H1 (cell line): ENCODE measurements at regions not wholly inside any gene's neighbourhood (a gene's known extent, or its start where the extent isn't known, plus 50 kb on each side); places are given as distances from the start of the nearest gene placed in this dataset.

ENCODE experiments used
- CTCF ChIA-PET: fragments of 300-600 bp; sonication (Branson Sonifier 250); formaldehyde crosslinking; loops from one replicate; lab custom pipeline; 2021; ENCODE audit not compliant: partially characterized antibody; lab: Charles Lee
- POLR2A ChIA-PET: fragments of 300-600 bp; sonication (Branson Sonifier 250); formaldehyde crosslinking; loops from one replicate; lab custom pipeline; 2021; ENCODE audit warnings: inconsistent platforms; ENCODE audit not compliant: partially characterized antibody; lab: Charles Lee
- DNase-seq, 2 experiments: peaks; one replicate each; pipeline versions ENCODE4 v3.0.0 to v3.0.0-alpha.2; 2010 to 2022; ENCODE audit warnings: low spot score in 2 of 2, low read depth in 1 of 2, mixed read lengths in 1 of 2
- FAIRE-seq: peaks from 2 replicates; lab custom pipeline; 2011; peaks lifted over from hg19 to GRCh38; lab: Jason Lieb, UNC
- H2AFZ ChIP-seq: 2 replicates; pipeline ENCODE4 v1.8.1; 2012; ENCODE audit warnings: low read length, inconsistent platforms
- H2AK5ac ChIP-seq: 2 replicates; pipeline ENCODE4 v1.6.1; 2013; ENCODE audit warnings: low read depth, low read length
- H2BK120ac ChIP-seq: replicated peaks from 2 replicates; pipeline ENCODE3; 2013; ENCODE audit warnings: low read depth, low read length, inconsistent platforms
- H2BK12ac ChIP-seq: 2 replicates; pipeline ENCODE4 v1.6.1; 2013; ENCODE audit warnings: low read depth, low read length
- H2BK15ac ChIP-seq: 2 replicates; pipeline ENCODE4 v1.6.1; 2013; ENCODE audit warnings: low read length
- H2BK20ac ChIP-seq: 2 replicates; pipeline ENCODE4 v1.6.1; 2013; ENCODE audit warnings: low read length
- H2BK5ac ChIP-seq: 2 replicates; pipeline ENCODE4 v1.6.1; 2013; ENCODE audit warnings: low read depth, low read length
- H3K14ac ChIP-seq: 2 replicates; pipeline ENCODE4 v1.6.1; 2013; ENCODE audit warnings: inconsistent platforms; ENCODE audit not compliant: insufficient read length
- H3K18ac ChIP-seq: 2 replicates; pipeline ENCODE4 v1.6.1; 2013; ENCODE audit warnings: low read length; ENCODE audit errors: extremely low read depth
- H3K23ac ChIP-seq: 2 replicates; pipeline ENCODE4 v1.6.1; 2013; ENCODE audit warnings: inconsistent platforms; ENCODE audit not compliant: insufficient read length
- H3K23me2 ChIP-seq: 2 replicates; pipeline ENCODE4 v1.6.1; 2013; ENCODE audit warnings: low read depth, low read length
- H3K27ac ChIP-seq: 2 replicates; pipeline ENCODE4 v1.6.1; 2011; ENCODE audit warnings: low read depth, low read length, inconsistent platforms
- H3K27me3 ChIP-seq, 4 experiments: replicated peaks in 1 of 4; 1 replicate in 1 of 4; 2 replicates in 3 of 4; pipeline versions ENCODE4 v1.6.1 to v1.8.1; 2011 to 2013; ENCODE audit warnings: low read length in 3 of 4, mild to moderate bottlenecking in 3 of 4, inconsistent platforms in 2 of 4, mixed read lengths in 2 of 4, moderate library complexity in 1 of 4; ENCODE audit not compliant: control insufficient read depth in 3 of 4, insufficient read depth in 3 of 4; ENCODE audit errors: extremely low read depth in 1 of 4
- H3K36me3 ChIP-seq, 4 experiments: 2 replicates each; pipeline versions ENCODE4 v1.6.1 to v1.8.1; 2011 to 2013; ENCODE audit warnings: mild to moderate bottlenecking in 4 of 4, low read length in 3 of 4, moderate library complexity in 2 of 4, control low read depth in 1 of 4, inconsistent platforms in 1 of 4; ENCODE audit not compliant: insufficient read depth in 4 of 4, control insufficient read depth in 2 of 4
- H3K4ac ChIP-seq: replicated peaks from 2 replicates; pipeline ENCODE3; 2013; ENCODE audit warnings: low read length, low read depth, mixed read lengths, inconsistent platforms; ENCODE audit not compliant: insufficient read length
- H3K4me1 ChIP-seq, 4 experiments: replicated peaks in 1 of 4; 1 replicate in 1 of 4; 2 replicates in 3 of 4; pipeline versions ENCODE4 v1.6.1 to v1.8.1; 2011 to 2013; ENCODE audit warnings: low read length in 3 of 4, inconsistent platforms in 2 of 4, mixed read lengths in 1 of 4; ENCODE audit not compliant: insufficient read depth in 4 of 4, control insufficient read depth in 3 of 4
- H3K4me2 ChIP-seq, 2 experiments: 2 replicates each; pipeline versions ENCODE4 v1.6.1 to v1.8.1; 2011 to 2013; ENCODE audit warnings: low read depth in 2 of 2, low read length in 2 of 2, control low read depth in 1 of 2, inconsistent platforms in 1 of 2, mild to moderate bottlenecking in 1 of 2; ENCODE audit not compliant: insufficient read depth in 1 of 2
- H3K4me3 ChIP-seq, 4 experiments: fragments of 200-600, 300-600 bp in 1 of 4; sonication (generic), shearing (Covaris generic), sonication (Bioruptor Twin) in 1 of 4; 2 replicates each; pipeline versions ENCODE4 v1.5.1 to v1.8.1; 2011 to 2016; ENCODE audit warnings: low read length in 4 of 4, low read depth in 3 of 4, control low read depth in 2 of 4, inconsistent platforms in 2 of 4, mild to moderate bottlenecking in 2 of 4, mixed read lengths in 1 of 4, moderate library complexity in 1 of 4; ENCODE audit not compliant: insufficient read depth in 2 of 4; ENCODE audit errors: extremely low read depth in 1 of 4
- H3K56ac ChIP-seq: replicated peaks from 2 replicates; pipeline ENCODE3; 2013; ENCODE audit warnings: low read depth, mild to moderate bottlenecking, mixed read lengths, low read length, inconsistent platforms; ENCODE audit not compliant: insufficient read length
- H3K79me1 ChIP-seq: 2 replicates; pipeline ENCODE4 v1.6.1; 2013; ENCODE audit warnings: low read depth, low read length, control low read depth
- H3K79me2 ChIP-seq, 2 experiments: 2 replicates each; pipeline versions ENCODE4 v1.6.1 to v1.8.1; 2012 to 2013; ENCODE audit warnings: low read length in 2 of 2, mild to moderate bottlenecking in 2 of 2, inconsistent platforms in 1 of 2; ENCODE audit not compliant: insufficient read depth in 2 of 2, control insufficient read depth in 1 of 2
- H3K9ac ChIP-seq, 4 experiments: replicated peaks in 1 of 4; 1 replicate in 1 of 4; 2 replicates in 3 of 4; pipeline versions ENCODE4 v1.6.1 to v1.8.1; 2011 to 2013; ENCODE audit warnings: low read depth in 3 of 4, low read length in 3 of 4, control low read depth in 2 of 4, mild to moderate bottlenecking in 2 of 4, moderate library complexity in 2 of 4, inconsistent platforms in 1 of 4; ENCODE audit errors: extremely low read depth in 1 of 4
- H3K9me3 ChIP-seq, 2 experiments: 2 replicates each; pipeline versions ENCODE4 v1.6.1 to v1.8.1; 2012 to 2013; ENCODE audit warnings: mild to moderate bottlenecking in 2 of 2, moderate library complexity in 2 of 2, control low read depth in 1 of 2, inconsistent platforms in 1 of 2, low read depth in 1 of 2, low read length in 1 of 2, mixed read lengths in 1 of 2; ENCODE audit not compliant: insufficient read depth in 2 of 2
- H4K20me1 ChIP-seq, 2 experiments: replicated peaks in 1 of 2; 2 replicates each; pipeline versions ENCODE3 to v1.8.1; 2011 to 2013; ENCODE audit warnings: inconsistent platforms in 2 of 2, low read length in 2 of 2, mild to moderate bottlenecking in 1 of 2; ENCODE audit not compliant: insufficient read depth in 2 of 2, control insufficient read depth in 1 of 2
- H4K5ac ChIP-seq: 2 replicates; pipeline ENCODE4 v1.6.1; 2013; ENCODE audit warnings: low read length, low read depth, mixed read lengths, inconsistent platforms; ENCODE audit not compliant: insufficient read length
- H4K8ac ChIP-seq: 2 replicates; pipeline ENCODE4 v1.8.0; 2013; ENCODE audit warnings: mild to moderate bottlenecking, moderate library complexity, low read length, inconsistent platforms; ENCODE audit not compliant: insufficient read depth; ENCODE audit errors: extremely low read depth
- H4K91ac ChIP-seq: replicated peaks from 2 replicates; pipeline ENCODE3; 2013; ENCODE audit warnings: low read length, mixed read lengths, inconsistent platforms; ENCODE audit not compliant: insufficient read length
- BCL11A ChIP-seq, 2 experiments: IDR thresholded peaks; one replicate each; pipeline ENCODE4 v1.6.1; 2011; ENCODE audit warnings: low read depth in 2 of 2, low read length in 2 of 2, mild to moderate bottlenecking in 2 of 2
- CBX5 ChIP-seq: fragments of 300-800, 300-1000 bp; sonication (generic); IDR thresholded peaks from 2 replicates; pipeline ENCODE4 v1.7.1; 2016; ENCODE audit warnings: antibody characterized with exemption, low read length, low read depth
- CHD1 ChIP-seq: IDR thresholded peaks from 2 replicates; pipeline ENCODE4 v1.6.1; 2012; ENCODE audit warnings: low read depth, low read length, improper control_type of control experiment
- HDAC2 ChIP-seq, 2 experiments: fragments of 300-600 bp in 1 of 2; sonication (generic) in 1 of 2; IDR thresholded peaks; 2 replicates each; pipeline ENCODE4 v1.6.1; 2011 to 2012; ENCODE audit warnings: low read depth in 2 of 2, low read length in 2 of 2, mild to moderate bottlenecking in 2 of 2, moderate library complexity in 2 of 2, borderline replicate concordance in 1 of 2, inconsistent platforms in 1 of 2
- JUN ChIP-seq: IDR thresholded peaks from 2 replicates; pipeline ENCODE4 v1.6.1; 2011; ENCODE audit warnings: low read depth, mild to moderate bottlenecking, improper control_type of control experiment, low read length
- KDM5A ChIP-seq: fragments of 200-600 bp; IDR thresholded peaks from 2 replicates; pipeline ENCODE4 v1.7.1; 2012; ENCODE audit warnings: mild to moderate bottlenecking, low read length, inconsistent platforms, mixed read lengths
- MAFK ChIP-seq: IDR thresholded peaks from 2 replicates; pipeline ENCODE4 v1.6.1; 2012; ENCODE audit warnings: low read depth, mild to moderate bottlenecking, improper control_type of control experiment, low read length
- PHF8 ChIP-seq: fragments of 200-600 bp; sonication (generic); conservative IDR thresholded peaks from 2 replicates; pipeline ENCODE4 v1.7.1; 2012; ENCODE audit warnings: low read depth, mild to moderate bottlenecking, inconsistent platforms, low read length, moderate library complexity
- SIX5 ChIP-seq: IDR thresholded peaks from 2 replicates; pipeline ENCODE4 v1.6.1; 2011; ENCODE audit warnings: mild to moderate bottlenecking, low read depth, low read length
- SP1 ChIP-seq: IDR thresholded peaks from 2 replicates; pipeline ENCODE4 v1.6.1; 2011; ENCODE audit warnings: low read depth, low read length
- SUZ12 ChIP-seq: fragments of 200-600 bp; sonication (generic); IDR thresholded peaks from 2 replicates; pipeline ENCODE4 v1.6.1; 2012; ENCODE audit warnings: mild to moderate bottlenecking, inconsistent platforms, low read length, moderate library complexity, mixed read lengths
- TBP ChIP-seq: IDR thresholded peaks from 2 replicates; pipeline ENCODE4 v1.6.1; 2011; ENCODE audit warnings: low read depth, low read length, improper control_type of control experiment
- ZNF274 ChIP-seq: IDR thresholded peaks from 2 replicates; pipeline ENCODE4 v1.7.0; 2012; ENCODE audit warnings: low read length, borderline replicate concordance; ENCODE audit errors: extremely low read depth
- WGBS, 2 experiments: shearing (Covaris generic) in 1 of 2; methylation state at CpG; one replicate each; pipeline versions ENCODE4 v1.1.6 to v1.1.7; 2013 to 2015; ENCODE audit warnings: low lambda C conversion rate in 2 of 2, mixed read lengths in 2 of 2, inconsistent platforms in 1 of 2, low coverage in 1 of 2, missing lambda C conversion rate in 1 of 2; ENCODE audit not compliant: insufficient replicate concordance in 2 of 2, insufficient coverage in 1 of 2, insufficient read length in 1 of 2; ENCODE audit errors: extremely low coverage in 1 of 2, missing lambda C conversion rate in 1 of 2; 5-methylcytosine and 5-hydroxymethylcytosine counted together
- TF ChIP-seq, protein P1 (sequence below): IDR thresholded peaks from 2 replicates; pipeline ENCODE4 v1.6.1; 2012; ENCODE audit warnings: low read length, inconsistent platforms

GRCh38 chr10:130257897-130258296 lies 121.7 kb downstream of the GLRX3 start:
- FAIRE-seq: no peak
- POLR2A ChIA-PET: no interaction called here
- H3K4me2 ChIP-seq: no peak overlapping the region
- no peak for TF ChIP-seq HDAC2 (IDR thresholded peaks at IDR 0.05; ENCODE audit: borderline replicate concordance in 1 of 2, low read depth in 2 of 2, low read length in 2 of 2)
- TF ChIP-seq CBX5: no peak
- no peak for TF ChIP-seq ZNF274
- TF ChIP-seq CHD1: no peak
- TF ChIP-seq JUN: no peak
- no peak for TF ChIP-seq BCL11A (IDR thresholded peaks at IDR 0.05; ENCODE audit: low read depth in 2 of 2, low read length in 2 of 2)
- no peak for TF ChIP-seq PHF8
- TF ChIP-seq SP1: no peak
- no peak for TF ChIP-seq SUZ12
- no peak for TF ChIP-seq MAFK
- TF ChIP-seq SIX5: no peak
- TF ChIP-seq, protein P1, sequence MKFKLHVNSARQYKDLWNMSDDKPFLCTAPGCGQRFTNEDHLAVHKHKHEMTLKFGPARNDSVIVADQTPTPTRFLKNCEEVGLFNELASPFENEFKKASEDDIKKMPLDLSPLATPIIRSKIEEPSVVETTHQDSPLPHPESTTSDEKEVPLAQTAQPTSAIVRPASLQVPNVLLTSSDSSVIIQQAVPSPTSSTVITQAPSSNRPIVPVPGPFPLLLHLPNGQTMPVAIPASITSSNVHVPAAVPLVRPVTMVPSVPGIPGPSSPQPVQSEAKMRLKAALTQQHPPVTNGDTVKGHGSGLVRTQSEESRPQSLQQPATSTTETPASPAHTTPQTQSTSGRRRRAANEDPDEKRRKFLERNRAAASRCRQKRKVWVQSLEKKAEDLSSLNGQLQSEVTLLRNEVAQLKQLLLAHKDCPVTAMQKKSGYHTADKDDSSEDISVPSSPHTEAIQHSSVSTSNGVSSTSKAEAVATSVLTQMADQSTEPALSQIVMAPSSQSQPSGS: no peak
- no peak for TF ChIP-seq TBP
- TF ChIP-seq KDM5A: no peak

More at GRCh38 chr10:130257897-130258296, 121.7 kb downstream of the GLRX3 start:
- Histone ChIP-seq H3K4me1 (no peaks in the 10 kb centered on the region), H3K79me1 (no peaks in the 10 kb centered on the region), H2BK5ac (no peak overlapping the region), H3K9ac (no peak overlapping the region), H2BK12ac (no peak overlapping the region), H2BK20ac (no peak overlapping the region), H3K18ac (no peak overlapping the region), H2BK15ac (no peak overlapping the region), H3K27me3 (no peaks in the 10 kb centered on the region), H3K14ac (no peak overlapping the region), H2AFZ (no peak overlapping the region), H3K9me3 (peaks cover 27 to 36% of the 10 kb centered on the region in 2 experiments; a peak in 3 of 4 replicates), H3K56ac (no peak overlapping the region), H4K5ac (no peak overlapping the region), H4K20me1 (no peaks in the 10 kb centered on the region), H3K79me2 (no peaks in the 10 kb centered on the region), H3K4ac (no peak overlapping the region), H3K23ac (no peak overlapping the region), H3K27ac (no peak overlapping the region), H3K36me3 (no peaks in the 10 kb centered on the region; a peak in 1 of 8 replicates), H2BK120ac (no peak overlapping the region), H4K8ac (no peak overlapping the region; the same call in 1 of the 2 replicates), H2AK5ac (no peak overlapping the region), H4K91ac (no peak overlapping the region), H3K23me2 (no peaks in the 10 kb centered on the region; the same call in 1 of the 2 replicates), H3K4me3 (no peak overlapping the region)
- 93% methylated on average over 7 of the region's 7 CpGs; no CpG with 5 or more reads in 1 of the 2 experiments for WGBS, 2 experiments
- CTCF ChIA-PET: interaction anchor here (1.3 to 2.0 kb wide), 2 partner anchors 11 to 48 kb away, joined by 4 to 6 read pairs; no protein-coding TSS in a partner anchor
- DNase-seq: no peak
